GM21576 (cell line): ENCODE measurements at regions not wholly inside any gene's neighbourhood (a gene's known extent, or its start where the extent isn't known, plus 50 kb on each side); places are given as distances from the start of the nearest gene placed in this dataset.

Experiments used
- ATAC-seq: cut with Tn5 transposase; IDR thresholded peaks from one replicate; pipeline ENCODE4 v1.9.1; 2021; ENCODE audit warnings: mild to moderate bottlenecking, moderate library complexity; ENCODE audit not compliant: unreplicated experiment

DNA sequence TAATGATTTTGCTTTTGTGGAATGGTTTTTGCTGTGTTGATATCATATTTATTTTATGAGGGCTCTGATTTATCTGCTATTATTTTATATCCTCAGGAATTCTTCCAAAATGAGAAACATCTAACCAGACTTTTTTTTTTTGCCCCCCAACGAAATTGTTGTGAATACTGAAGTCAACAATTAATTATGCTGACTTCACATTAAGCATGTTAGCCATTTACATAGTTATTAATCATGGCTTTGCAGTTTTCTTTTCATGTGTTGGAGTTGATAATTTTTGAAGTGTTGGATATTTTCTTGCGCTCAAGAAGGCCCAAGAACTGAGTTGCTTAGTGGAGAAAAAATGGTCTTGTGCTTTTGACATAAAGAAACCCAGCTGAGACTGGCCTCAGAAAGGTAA, 246.6 kb upstream of the CRY1 start:
- no peak for ATAC-seq

- no peak for ATAC-seq
These were observed 247.5 kb upstream of the CRY1 start for GRCh38 chr12:107340898-107341297.

GRCh38 chr12:107344035-107344808, 250.9 kb upstream of the CRY1 start:
- ATAC-seq = no peak

DNA sequence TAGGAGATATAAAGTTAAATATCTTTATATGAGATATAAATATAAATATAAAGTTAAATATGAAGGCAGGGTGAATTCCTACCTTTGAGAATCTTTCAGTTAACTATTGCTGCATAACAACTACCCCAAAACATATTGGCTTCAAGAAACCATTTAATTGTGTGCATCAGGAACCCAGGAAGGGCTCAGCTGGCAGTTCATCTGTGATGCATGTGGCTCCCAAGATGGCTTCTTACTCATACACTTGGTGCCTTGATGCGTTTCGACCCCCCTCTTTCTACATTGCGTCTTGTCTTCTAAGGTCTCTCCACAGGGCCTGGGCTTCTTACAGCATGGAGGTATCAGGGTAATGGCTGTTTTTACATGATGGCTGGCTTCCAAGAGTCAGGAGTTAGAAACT, 253.9 kb upstream of the CRY1 start:
- ATAC-seq = no peak

DNA sequence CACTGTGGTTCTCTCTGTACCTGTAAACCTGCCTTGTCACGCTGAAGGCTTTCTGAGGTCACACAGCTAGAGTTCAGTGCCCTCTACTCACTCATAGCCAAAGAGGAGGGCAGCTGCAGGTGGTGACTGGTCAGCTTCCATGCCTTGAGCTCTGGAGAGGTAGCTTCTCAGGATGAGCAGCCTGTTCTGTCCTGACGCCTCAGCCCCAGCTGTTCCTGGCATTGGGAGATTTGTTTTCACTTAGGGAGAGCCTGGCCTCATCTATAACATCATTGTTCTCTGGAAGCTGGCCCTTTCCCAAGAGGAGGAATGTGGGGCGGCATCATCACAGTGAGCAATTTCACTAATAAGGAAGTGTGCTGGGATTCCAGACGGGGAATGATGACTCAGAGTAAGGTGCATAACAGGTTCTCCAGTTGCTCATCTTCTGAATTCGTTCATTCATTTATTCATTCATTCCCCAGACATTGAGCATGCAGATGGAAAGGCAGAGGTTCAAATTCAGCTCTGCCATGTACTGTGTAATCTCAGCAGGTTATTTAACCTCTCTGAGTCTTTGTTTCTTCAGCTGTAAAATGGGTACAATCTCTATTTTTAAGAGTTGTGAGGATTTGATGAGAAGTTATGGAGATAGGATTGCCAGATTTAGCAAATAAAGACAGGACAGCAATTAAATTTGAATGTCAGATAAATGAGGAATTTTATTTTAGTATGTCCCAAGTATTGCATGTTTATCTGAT, 255.8 kb upstream of the CRY1 start:
- ATAC-seq = no peak

DNA sequence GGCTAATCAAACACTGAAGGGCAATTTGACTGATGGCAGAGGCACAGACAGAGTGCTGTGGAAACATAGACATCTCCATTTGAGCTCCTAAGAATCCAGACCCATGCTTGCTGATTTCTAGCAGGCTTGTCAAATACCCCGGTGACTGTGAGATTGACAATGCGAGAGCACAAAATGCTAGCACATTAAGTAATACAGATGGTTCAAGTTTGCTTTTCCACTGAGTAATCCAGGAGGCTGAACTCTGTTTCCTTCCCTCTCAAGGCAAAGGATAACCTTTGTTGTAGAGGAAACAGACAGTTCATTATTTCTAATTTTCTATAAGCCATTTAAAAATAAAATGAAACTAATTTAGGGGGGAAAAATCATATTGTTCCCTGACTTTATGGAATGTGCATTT, 256.5 kb upstream of the CRY1 start:
- no peak for ATAC-seq

DNA sequence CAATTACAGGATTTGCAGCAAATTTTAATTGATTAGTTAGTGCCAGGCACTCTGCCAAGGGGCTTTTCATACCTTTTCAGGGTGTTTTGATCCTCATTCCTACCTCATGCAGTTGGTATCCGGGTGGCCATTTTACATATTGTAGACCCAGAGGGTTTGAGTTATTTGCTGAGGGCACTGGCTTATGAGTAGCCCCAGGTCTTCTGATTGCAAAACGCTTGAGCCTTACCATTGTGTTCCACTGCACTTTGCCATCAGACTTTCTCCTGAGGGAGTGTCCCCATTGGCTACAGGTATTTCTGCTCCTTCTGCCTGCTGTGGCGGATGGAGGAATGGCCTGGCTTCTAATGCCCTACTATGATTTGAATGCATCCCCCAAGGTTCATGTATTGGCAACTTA, 257.8 kb upstream of the CRY1 start:
- no peak for ATAC-seq

GRCh38 chr12:107351713-107352112, 258.4 kb upstream of the CRY1 start:
- no peak for ATAC-seq

- no peak for ATAC-seq
These were observed 259.2 kb upstream of the CRY1 start for GRCh38 chr12:107352347-107353081.

- no peak for ATAC-seq
These were observed 260.0 kb upstream of the CRY1 start for GRCh38 chr12:107353312-107353711.

DNA sequence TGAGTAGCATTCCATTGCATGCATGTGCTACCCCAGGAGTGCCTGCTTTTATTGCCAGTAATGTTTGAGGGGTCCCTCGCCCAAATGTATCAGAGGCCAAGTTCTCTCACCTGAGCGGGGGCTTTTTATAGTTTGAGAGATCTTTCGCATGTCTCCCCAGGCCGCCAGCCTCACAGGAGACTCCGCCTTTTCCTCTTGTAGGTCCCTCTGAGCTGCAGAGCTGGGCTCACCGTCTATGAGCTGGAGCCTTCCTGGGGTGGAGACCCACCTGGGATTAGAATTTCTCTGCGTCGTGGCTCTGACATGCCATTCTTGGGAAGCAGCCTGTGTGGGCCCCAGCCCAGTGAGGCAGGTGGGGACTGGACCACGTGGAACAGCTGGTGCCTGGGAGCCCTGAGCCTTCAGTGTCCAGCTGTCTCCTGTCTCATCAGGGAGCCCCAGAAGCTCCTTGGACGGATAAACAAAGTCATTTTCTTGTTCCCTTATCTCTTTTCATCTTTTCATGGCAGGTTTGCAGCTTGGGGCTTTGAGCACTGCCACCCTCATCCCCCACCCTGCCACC, 261.7 kb upstream of the CRY1 start:
- no peak for ATAC-seq

DNA sequence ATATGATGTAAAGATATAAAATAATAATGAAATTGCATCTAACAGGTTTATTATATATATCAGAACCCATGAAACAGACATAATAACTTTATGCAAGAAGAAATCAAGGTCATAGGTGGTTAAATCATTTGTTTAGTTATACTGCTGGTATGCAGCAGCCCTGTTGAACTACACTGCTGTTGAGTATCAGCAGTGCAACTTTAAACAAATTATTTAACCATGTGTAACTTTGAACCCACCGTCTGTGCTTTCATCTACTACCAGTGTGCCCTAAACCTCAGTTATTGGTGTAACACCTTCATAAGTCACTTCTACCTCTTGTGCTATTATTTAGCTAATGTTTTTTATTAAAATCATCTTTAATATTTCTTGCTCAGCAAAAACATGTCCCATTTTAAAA, 262.3 kb upstream of the CRY1 start:
- ATAC-seq = no peak

GRCh38 chr12:107356266-107356936, 263.1 kb upstream of the CRY1 start:
- no peak for ATAC-seq

DNA sequence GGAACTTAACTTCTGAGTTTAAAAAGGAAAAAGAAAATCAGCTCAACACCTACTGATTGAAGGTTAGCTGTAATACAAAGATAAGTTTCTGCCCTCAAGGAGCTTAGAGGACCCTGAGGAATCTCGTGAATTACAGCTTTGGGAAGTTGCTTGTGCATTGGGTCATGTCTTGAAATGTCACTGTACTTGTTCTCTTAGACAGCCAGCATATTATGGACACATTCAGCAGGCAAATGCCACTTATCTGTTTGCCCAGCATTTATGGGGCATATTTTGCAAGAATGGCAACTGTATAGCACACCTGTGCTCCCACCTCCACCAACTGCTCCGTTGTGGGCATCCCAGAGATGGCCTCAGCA, 263.6 kb upstream of the CRY1 start:
- no peak for ATAC-seq

- ATAC-seq = no peak
These were observed 266.0 kb upstream of the CRY1 start for GRCh38 chr12:107359382-107359781.

GRCh38 chr12:107360033-107360432, 266.7 kb upstream of the CRY1 start:
- no peak for ATAC-seq

DNA sequence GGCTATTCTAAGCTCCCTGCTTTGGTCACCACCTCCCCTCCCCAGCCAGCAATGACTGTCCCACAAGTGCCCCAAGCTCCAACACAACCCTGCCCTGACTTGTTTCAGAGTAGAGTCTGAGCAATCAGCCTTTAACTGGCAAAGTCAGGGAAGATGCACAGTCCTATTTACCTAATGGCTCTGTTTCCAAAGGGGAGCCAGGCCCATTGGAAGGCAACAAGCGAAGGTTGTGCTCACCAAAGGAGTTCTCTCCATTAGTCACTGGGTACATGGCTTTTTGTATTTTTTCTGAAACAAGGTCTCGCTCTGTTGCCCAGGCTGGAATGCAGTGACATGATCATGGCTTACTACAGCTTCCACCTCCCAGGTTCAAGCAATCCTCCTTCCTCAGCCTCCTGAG, 267.1 kb upstream of the CRY1 start:
- ATAC-seq = no peak

DNA sequence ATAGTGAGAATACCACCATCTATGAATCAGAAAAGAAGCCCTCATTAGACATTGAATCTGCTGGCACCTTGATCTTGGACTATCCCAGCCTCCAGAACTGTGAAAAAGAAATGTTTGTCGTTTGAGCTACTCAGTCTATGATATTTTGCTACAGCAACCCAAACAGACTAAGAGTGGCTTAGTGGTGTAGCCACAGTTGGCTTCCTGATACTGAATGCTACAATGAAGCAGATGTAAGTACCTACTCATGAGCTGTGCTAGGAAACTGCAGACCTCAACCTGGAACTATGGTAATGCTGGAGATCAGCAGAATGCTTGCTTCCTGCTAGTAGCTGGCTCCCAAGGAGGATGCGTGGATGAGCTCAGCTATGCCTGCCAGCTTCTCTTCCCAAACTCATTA, 268.6 kb upstream of the CRY1 start:
- ATAC-seq = no peak

DNA sequence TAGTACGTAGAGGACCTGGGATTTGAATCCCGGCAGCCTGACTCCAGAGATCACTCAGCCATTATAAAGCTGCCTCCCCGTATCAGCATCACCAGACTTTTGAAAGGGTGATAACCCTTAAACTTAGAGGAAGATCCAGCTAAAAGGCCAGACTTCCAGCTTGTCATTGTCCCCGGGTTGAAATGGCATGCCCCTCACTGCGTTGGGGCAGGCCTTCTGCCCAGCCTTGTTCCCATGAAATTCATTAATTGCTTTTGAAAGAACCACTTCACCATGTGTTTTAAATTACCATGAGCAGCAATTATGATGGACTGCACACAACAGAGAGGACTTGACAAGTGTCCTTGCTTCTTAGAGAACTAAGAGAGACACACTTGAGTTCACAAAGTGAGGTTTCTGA, 269.6 kb upstream of the CRY1 start:
- no peak for ATAC-seq

GRCh38 chr12:107364875-107365518, 271.6 kb upstream of the CRY1 start:
- ATAC-seq = no peak

DNA sequence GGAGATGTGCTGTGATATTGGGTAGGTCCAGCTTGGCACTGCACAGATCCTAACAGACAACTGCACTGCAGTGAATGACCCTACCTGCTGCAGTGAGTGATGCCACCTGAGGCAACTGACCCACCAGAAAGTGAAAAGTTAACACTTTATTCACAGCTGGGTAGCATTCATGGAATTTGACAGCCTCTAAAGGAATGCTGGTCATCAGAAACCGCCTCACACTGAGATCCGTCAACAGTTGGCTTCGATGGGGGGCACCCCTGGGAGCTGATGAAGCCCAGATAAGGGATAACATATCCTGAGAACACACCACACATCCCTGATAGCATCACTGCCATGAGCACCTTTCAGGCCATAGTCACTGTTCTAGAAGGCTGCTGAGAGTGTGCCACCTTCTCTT, 272.4 kb upstream of the CRY1 start:
- no peak for ATAC-seq
